ENCODE measurements at regions not wholly inside any gene's neighbourhood (a gene's known extent, or its start where the extent isn't known, plus 50 kb on each side); places are given as distances from the start of the nearest gene placed in this dataset.
"Not testable (repeated sequence)": the region's sequence is repeated elsewhere in the genome, so short reads cannot be mapped to it uniquely, and the experiment has no call there.

DNA sequence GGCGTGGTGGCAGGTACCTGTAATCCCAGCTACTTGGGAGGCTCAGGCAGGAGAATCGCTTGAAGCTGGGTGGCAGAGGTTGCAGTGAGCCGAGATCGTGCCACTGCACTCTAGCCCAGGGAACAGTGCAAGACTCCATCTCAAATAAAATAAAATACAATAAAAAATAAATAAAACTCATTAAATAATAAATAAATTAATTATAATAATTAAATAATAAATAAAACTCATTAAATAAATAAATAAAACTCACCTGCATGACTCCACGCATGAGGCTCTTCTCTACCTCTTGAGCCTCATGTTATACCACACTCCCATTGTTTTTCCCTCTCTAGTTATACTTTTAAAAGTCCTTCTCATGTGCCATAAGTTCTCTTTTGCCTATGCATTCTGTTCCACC is 995.4 kb downstream of the MAT2B start:
- H3K27ac ChIP-seq: peak overlapping the region; percentile 76
- TF ChIP-seq, protein P1, sequence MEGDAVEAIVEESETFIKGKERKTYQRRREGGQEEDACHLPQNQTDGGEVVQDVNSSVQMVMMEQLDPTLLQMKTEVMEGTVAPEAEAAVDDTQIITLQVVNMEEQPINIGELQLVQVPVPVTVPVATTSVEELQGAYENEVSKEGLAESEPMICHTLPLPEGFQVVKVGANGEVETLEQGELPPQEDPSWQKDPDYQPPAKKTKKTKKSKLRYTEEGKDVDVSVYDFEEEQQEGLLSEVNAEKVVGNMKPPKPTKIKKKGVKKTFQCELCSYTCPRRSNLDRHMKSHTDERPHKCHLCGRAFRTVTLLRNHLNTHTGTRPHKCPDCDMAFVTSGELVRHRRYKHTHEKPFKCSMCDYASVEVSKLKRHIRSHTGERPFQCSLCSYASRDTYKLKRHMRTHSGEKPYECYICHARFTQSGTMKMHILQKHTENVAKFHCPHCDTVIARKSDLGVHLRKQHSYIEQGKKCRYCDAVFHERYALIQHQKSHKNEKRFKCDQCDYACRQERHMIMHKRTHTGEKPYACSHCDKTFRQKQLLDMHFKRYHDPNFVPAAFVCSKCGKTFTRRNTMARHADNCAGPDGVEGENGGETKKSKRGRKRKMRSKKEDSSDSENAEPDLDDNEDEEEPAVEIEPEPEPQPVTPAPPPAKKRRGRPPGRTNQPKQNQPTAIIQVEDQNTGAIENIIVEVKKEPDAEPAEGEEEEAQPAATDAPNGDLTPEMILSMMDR (IDR thresholded peaks at IDR 0.05): no peak
- no peak for TF ChIP-seq ZFX (IDR thresholded peaks at IDR 0.05; ENCODE audit: borderline replicate concordance)

DNA sequence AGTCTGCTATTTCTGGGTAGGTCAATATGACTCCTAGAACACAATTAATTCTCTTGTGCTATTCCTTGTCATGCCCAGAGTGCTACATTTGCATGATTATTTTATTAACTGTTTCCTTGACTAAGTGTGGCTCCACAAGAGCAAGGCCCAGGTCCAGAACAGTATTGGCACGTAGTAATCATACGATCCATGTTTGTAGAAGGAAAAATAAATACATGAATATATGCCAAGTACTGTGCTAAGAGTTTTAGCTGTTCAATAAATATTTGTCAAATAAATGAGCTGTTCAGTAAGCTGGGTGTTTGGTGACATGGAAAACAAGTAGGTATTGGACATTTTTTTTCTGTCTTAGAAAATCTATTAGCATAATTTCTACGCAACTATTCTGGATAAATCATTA is 995.9 kb downstream of the MAT2B start:
- TF ChIP-seq, protein P1 (IDR thresholded peaks at IDR 0.05): no peak
- no peak for TF ChIP-seq ZFX (IDR thresholded peaks at IDR 0.05; ENCODE audit: borderline replicate concordance)
- peak overlapping the region; percentile 76 for H3K27ac ChIP-seq

DNA sequence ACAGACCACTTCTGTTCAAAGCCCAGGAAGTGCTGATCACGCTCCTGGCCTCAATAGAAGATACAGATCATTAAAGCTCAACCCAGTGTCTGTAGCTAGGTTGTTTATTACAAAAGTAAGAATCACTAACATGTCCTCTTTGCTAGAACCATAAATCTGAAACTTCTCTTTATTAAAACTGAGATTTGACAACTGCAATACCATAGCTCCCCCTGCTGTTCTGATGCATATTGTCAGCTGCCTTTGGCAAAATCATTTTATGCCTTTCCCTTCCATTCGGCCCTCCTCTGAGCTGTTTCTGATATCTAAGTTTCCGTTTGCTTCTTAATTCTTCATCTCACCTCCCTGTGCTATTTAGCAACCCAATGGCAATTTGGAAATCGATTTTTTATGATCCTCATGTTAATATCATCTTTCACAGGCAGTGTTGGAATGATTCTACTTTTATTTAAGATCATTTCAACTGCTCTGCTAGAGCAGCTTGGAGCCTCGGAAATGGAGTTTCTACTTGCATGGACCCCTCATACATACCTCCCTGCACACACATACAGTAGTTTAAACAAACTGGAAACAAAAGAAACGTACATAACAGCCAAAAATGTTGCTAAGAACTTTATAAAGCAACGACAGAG is 998.8 kb downstream of the MAT2B start:
- no peak for TF ChIP-seq ZFX (IDR thresholded peaks at IDR 0.05; ENCODE audit: borderline replicate concordance)
- TF ChIP-seq, protein P1 (IDR thresholded peaks at IDR 0.05): peak; percentile 85
- H3K27ac ChIP-seq: peak overlapping the region; percentile 41

DNA sequence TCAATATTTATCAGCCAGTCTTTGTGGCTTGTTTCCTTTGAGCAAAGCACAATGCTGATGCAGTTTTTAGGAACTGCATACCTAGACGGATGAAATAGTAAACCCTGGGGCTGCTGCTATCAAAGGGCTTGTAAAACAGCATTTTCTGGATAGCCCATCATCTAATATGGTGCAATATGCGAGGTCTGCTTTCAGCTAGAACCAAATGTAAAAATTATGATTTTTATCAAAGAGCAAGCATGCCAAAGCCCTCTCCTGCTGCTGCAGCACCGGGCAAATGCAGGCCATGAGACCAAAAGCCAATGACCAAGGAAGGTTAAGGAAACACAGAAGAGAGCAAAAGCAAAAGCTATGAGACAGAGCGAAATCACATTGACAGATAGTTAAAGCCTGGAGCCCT is 1000.4 kb downstream of the MAT2B start:
- TF ChIP-seq, protein P1 (IDR thresholded peaks at IDR 0.05): no peak
- TF ChIP-seq ZFX (IDR thresholded peaks at IDR 0.05; ENCODE audit: borderline replicate concordance): no peak

DNA sequence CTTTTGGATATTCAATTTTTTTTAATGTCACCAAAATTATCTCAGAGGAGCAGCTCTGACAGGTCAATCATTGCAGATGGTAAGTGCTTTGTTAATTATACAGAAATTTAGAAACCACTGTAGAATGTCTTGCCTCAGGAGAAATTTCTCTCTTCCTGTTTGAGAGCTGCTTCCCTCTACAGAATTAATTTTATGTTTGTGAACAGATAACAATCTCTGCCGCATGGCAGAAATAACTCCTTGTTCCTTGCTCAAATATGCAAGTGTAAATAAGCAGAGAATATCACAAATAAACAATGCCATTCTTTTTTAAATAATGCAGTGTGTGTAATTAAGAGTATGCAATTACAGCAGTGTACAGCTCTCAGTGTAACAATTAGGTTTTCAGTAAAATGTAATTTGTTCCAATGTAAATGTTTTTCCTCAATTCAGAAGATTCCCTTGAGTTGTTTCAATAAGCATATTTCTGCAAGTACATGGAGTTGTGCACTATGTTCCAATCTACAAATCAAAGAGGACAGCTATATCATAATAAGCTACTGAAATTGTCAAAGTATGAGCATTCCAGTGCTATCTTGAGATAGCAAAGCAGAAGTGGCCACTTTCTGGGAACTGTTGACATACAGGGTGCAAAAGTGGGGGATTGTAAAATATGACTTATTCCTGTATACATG is 1012.8 kb downstream of the MAT2B start:
- H3K27ac ChIP-seq: peak overlapping the region; percentile 93
- no peak for TF ChIP-seq ZFX (IDR thresholded peaks at IDR 0.05; ENCODE audit: borderline replicate concordance)
- TF ChIP-seq, protein P1 (IDR thresholded peaks at IDR 0.05): no peak

More for the DNA sequence above, 1000.4 kb downstream of the MAT2B start:
- H3K27ac ChIP-seq: no peak overlapping the region

DNA sequence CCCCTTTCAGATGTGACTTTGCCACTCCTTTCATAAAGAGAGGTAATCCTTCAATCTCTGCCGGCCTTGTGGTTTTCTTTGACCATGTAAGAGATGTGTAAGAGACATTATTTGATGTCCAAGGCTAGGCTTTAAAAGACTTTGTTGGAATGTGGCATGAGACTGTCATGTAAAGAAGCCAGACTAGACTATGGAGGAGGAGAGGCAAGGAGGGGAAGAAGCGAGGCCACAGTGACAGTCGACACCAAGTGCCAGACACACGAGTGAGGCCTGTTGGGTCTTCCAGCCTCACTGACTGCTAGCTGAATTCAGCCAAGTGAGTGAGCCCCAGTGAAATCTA is 1013.3 kb downstream of the MAT2B start:
- TF ChIP-seq ZFX (IDR thresholded peaks at IDR 0.05; ENCODE audit: borderline replicate concordance): no peak
- H3K27ac ChIP-seq: peak overlapping the region; percentile 93

DNA sequence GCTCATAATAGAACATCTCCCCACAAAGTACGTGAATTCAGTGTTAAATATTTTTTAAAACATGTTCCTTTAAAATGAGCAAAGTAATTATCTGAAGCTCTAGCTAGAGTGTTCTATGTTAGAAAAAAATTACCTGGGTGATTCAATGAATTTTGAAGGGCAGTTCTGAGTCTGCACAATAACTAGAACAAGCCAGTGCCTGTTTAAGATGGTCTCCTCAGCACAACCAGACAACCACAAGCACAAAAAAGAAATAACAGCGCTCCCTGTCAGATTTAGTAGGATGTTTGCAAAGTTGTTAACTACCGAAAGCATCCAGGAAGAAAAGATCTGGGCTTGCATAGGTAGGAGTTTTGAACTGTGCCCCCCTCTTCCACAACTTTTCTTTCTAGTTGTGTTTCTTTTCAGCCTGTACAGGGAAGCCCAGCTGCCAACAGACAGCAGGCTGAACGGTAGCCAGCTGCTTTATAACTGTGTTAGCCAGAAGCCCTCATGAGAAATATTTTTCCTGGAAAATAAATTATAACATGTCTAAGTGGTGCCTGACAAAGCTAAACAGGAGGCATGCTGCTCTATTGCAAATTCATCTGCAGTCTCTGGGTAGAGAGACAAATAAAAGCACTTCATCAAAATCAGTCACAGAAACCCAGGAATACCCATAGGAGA is 1026.9 kb downstream of the MAT2B start:
- no peak for TF ChIP-seq ZFX (IDR thresholded peaks at IDR 0.05; ENCODE audit: borderline replicate concordance)
- TF ChIP-seq, protein P1 (IDR thresholded peaks at IDR 0.05): no peak
- H3K27ac ChIP-seq: no peak overlapping the region

DNA sequence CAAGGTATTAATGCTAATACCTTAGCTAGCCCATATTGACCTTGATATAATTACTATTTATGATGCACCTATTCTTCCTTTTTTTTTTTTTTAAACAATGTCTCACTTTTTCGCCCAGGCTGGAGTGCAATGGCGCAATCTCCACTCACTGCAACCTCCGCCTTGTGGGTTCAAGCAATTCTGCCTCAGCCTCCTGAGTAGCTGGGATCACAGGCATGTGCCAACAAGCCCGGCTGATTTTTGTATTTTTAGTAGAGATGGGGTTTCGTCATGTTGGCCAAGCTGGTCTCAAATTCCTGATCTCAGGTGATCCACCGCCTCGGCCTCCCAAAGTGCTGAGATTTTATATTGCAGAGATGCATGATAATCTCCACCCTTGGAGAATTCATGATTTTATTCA is 1028.0 kb downstream of the MAT2B start:
- not testable (repeated sequence) for H3K27ac ChIP-seq
